CD4-positive, alpha-beta T cell treated with Interleukin-21 for 1 hour (primary cell): ENCODE measurements at regions not wholly inside any gene's neighbourhood (a gene's known extent, or its start where the extent isn't known, plus 50 kb on each side); places are given as distances from the start of the nearest gene placed in this dataset.
"Not testable (repeated sequence)": the region's sequence is repeated elsewhere in the genome, so short reads cannot be mapped to it uniquely, and the experiment has no call there.

ENCODE experiments used
- DNase-seq: peaks from one replicate; pipeline ENCODE4 v3.0.0-alpha.2; 2020

- no peak for DNase-seq
Measured at GRCh38 chr1:212495766-212496494, 63.2 kb downstream of the NENF start.

GRCh38 chr1:212496682-212497081 is 64.0 kb downstream of the NENF start:
- DNase-seq: no peak

- DNase-seq: no peak
Measured at GRCh38 chr1:212497553-212497952, 64.8 kb downstream of the NENF start.

- DNase-seq: no peak
Measured at GRCh38 chr1:212498283-212499040, 65.7 kb downstream of the NENF start.

DNA sequence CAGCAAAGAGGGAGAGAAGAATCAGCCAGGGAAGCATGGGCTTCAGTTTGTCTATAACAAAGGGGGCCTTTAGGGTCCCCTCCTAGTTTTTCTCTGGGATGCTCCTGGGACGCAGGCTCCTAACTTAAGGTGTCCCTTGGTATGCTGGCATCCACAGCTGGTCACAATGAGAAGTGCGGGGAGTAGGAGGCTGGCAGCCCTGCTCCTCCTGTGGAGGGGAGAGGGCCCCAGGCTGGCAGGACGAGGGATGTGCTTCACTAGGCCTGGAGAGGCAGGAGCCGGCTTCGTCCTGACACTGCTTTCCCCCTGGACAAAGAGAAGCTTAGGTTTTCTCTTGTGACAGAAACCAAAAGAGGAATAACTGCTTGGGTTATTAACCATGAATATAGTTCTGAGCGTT is 67.6 kb downstream of the NENF start:
- DNase-seq: no peak

- DNase-seq: no peak
Measured at GRCh38 chr1:212500983-212501382, 68.3 kb downstream of the NENF start.

DNA sequence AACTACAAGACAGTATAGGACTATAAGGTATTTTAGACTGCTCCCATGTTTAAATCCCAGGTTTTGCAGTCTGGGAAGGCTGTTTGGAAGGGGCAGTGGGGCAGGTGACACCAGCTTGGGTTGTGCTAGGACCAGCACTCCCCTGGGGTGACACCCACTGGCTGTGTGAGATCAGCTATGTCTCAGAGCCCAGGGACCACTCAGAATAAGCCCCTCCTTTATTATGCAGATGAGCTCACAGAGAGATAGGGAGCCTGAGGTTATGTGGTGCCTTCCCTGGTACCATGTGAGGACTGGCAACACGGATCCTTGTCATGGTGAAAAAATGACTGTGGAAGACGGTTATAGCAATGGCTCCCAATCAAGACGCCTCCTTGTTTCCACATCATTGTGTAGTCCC is 71.0 kb downstream of the NENF start:
- no peak for DNase-seq

DNA sequence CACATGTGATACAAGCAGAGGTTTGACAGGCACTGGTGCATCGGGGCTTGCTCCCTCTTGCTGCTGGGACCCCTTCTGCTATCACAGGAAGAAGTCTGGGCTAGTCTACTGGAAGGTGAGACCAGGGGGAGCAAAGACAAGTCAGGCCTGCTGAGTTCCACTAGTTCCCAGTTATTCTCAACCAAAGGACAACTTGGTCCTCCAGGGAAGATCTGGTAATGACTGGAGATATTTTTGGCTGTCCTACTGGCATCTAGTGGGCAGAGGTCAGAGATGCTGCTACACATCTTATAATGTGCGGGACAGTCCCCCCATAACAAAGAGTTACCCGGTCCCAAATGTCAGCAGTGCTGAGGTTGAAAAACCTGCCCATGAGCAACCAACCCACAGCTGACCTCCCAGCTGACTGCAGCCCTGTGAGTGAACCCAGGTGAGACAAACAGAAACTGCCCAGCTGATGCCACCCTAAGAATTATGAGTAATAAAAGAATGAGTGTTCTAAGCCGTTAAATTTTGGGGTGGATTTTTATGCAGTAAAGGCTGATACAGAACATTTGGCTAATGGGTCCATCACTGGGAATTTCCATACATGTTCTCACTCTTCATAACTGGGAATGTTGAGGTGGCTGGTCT is 71.6 kb downstream of the NENF start:
- no peak for DNase-seq

DNA sequence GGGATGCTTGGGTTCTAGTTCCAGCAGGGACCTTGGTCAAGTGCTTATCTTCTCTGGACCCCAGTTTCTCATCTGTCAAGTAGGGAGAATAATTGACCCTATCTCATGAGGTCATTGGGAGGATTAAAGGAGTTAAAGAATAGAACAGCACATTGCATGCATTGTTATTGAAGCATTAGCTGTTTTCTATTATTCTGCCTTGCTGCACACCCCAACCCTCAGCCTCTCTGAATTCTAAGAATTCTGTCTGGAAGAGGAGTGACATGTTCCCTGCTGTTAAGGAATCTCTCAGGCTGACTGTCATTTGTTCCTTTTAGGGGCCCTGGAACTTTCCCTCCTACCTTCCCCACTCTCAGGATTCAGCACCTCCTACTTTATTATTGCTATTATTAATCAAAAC is 73.9 kb downstream of the NENF start:
- no peak for DNase-seq

DNA sequence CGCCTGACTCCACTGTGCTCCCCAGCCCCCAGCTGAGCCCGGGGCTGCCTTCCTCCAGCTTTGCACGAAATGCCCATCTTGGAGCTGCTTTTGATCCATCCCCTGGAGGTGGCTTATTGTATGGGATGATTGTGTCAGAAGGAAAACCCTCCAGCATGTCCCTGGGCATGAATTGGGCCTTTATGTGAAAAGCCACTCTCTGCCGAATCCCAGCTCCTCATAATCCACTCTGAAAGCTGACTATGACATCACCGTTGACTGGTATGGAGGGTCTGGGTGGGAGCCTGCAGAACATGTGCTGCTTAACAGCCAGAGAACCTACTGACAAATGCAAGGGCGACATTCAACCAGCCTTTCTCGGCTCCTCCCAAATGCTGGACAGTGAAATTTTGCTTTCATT is 74.6 kb downstream of the NENF start:
- no peak for DNase-seq

DNA sequence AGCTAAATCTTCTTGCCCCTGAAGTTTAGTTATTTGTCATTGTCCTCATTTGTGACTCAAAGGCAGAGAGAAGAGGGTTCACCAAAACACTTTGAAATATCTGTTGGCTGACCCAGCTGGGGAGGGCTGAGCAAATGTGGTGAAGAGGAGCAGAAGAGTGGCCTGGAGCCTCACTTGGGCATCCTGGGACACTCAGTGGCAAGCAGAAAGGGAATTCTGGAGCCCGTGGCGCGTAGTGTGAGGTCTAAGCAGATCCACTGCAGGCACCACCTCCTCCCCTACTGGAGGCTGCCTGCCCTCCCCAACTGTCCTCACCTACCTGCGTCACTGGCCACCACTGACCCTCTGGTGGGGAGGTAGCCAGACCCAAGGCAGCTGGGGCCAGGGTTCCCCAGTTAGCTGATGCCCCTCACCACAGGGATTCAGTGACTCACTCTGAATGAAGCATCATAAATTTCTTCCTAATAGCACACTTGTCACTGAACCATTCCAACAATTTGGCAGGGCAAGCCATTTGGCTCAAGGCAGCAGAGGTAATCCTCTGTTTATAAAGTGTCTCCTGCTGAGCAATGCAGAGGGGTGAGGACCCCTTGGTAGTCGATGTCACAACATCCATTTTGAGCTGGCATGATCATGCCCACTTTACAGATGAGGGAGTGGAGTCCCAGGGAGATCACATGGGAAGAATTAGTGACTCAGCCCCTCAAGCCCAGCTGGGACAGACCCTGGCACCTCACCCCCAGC is 80.3 kb downstream of the NENF start:
- DNase-seq: no peak

GRCh38 chr1:212513586-212513985 is 80.9 kb downstream of the NENF start:
- DNase-seq: no peak

DNA sequence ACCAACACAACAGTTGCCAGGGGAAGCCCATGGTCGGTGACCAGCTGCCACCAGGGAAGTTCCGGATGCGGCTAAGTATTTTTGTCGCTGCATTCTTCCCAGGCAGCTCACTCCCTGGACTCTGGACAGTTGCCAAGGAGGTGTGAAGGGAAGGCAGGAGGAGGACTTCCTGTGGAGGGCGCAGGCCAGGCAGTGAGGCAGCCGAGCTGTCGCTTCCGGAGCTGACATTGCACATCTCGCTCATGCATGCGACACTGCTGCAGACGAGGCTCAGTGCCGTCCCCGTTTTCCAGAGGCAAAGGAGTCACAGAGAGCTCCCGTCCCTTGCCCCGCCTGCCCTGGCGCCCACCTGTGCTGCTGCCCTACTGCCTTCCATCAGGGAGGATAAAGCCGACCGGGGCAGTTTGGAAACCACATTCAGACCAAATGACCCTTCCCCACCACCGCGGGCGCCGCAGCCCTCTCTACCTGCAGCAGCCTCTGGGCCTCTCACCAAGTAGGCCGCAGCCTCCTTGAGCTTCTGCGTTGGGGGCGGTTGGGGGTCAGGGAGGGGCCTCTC is 81.4 kb downstream of the NENF start:
- peak; percentile 15 for DNase-seq

DNA sequence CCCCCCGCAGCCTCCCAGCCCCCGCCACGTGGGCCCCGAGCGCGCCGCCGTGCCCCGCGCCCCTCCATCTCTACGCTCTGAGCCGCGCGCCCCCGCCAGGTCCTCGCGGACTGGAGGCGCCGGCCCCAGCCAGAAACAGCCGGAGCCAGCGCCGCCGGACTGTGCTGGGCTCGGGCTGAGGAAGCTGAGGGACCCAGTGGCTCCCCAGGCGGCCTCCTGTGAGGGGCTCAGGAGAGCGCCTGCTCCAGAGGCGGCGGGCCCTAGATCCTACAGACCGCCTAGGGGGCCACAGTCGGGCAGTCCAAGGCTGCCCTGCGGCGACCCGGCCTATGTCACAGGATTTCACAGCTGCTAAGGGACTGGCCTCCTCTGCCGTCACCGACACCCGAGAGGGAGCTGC is 82.1 kb downstream of the NENF start:
- DNase-seq: no peak

DNA sequence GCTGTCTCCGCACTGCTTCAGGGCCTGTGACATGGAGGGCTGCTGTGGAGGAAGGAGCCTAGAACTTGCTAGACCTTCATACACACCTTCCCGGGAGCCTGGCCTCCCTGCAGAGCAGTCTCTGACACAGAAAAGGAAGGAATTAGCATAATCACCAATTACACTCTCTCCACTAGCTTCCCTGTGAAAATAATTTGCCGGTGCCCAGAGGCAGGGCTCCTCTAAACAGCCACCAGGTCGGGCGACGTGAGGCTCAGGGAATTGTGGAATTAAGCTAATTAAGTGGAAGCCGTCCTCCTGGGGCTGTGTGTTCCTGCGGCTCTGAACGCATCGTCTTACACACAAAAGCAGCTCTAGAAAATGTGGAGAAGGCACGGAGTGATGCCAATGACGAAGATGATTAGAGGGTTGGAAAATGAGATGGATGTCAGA is 82.6 kb downstream of the NENF start:
- DNase-seq: no peak

DNA sequence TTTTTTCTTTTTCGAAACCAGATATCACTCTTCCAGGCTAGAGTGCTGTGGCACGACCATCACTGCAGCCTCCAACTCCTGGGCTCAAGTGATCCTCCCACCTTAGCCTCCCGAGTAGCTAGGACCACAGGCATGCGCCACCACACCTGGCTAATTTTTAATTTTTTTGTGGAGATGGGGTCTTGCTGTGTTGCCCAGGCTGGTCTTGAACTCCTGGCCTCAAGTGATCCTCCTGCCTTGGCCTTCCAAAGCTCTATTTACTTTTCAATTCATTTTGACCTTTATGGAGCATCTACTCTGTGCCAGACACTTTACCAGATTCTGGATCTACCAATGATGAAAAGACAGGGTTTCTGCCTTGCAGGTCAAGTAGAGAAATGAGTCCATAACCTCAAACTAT is 83.3 kb downstream of the NENF start:
- not testable (repeated sequence) for DNase-seq

GRCh38 chr1:212518188-212519054 is 85.7 kb downstream of the NENF start:
- DNase-seq: no peak

GRCh38 chr1:212519131-212519530 is 86.4 kb downstream of the NENF start:
- no peak for DNase-seq

GRCh38 chr1:212520299-212520698 is 87.6 kb downstream of the NENF start:
- no peak for DNase-seq

GRCh38 chr1:212520746-212521145 is 87.8 kb upstream of the ATF3 start:
- DNase-seq: no peak

DNA sequence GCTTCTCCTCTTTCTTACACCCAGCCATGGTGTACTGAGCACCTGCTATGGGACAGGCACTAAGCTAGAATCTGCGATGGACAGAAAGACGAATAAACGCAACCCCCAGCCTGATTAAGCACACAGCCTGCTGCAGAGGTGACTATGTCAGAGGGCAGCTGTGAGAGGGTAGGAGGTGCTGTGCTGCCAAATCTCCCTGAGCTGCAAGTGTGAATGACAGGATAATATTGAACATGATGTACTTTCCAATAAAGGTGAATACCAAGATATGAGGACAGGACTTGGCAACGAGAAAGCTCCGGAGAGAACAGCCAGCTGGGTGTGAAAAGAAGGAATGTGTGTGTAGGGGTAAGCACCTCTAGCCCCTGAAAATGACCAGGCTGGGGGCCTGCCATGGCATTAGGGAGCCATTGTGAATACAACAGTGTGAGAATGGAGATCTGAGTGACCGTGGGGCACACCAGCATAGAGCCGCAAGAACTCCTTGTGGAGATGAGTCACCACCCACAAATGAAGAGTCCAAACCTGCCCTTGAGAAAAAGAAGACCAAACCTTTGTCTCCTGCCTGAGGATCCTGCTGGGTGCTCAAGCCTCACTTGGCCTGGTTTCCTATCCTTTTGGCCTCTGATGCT is 83.0 kb upstream of the ATF3 start:
- DNase-seq: no peak

GRCh38 chr1:212526111-212526491 is 82.5 kb upstream of the ATF3 start:
- no peak for DNase-seq
